ENCODE measurements at regions not wholly inside any gene's neighbourhood (a gene's known extent, or its start where the extent isn't known, plus 50 kb on each side); places are given as distances from the start of the nearest gene placed in this dataset.

GRCh38 chr1:212217633-212218032 is 67.6 kb upstream of the PPP2R5A start:
- H3K27ac ChIP-seq, result peak overlapping the region in 1 of 2 donors; percentile 0
- no peaks in the 10 kb centered on the region for H3K9me3 ChIP-seq
- intact Hi-C loops (cut with DNase I; ENCODE audit: low total_unique reads), result no loop called here
- H3K27me3 ChIP-seq, result no peaks in the 10 kb centered on the region
- TF ChIP-seq, protein P1, sequence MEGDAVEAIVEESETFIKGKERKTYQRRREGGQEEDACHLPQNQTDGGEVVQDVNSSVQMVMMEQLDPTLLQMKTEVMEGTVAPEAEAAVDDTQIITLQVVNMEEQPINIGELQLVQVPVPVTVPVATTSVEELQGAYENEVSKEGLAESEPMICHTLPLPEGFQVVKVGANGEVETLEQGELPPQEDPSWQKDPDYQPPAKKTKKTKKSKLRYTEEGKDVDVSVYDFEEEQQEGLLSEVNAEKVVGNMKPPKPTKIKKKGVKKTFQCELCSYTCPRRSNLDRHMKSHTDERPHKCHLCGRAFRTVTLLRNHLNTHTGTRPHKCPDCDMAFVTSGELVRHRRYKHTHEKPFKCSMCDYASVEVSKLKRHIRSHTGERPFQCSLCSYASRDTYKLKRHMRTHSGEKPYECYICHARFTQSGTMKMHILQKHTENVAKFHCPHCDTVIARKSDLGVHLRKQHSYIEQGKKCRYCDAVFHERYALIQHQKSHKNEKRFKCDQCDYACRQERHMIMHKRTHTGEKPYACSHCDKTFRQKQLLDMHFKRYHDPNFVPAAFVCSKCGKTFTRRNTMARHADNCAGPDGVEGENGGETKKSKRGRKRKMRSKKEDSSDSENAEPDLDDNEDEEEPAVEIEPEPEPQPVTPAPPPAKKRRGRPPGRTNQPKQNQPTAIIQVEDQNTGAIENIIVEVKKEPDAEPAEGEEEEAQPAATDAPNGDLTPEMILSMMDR (IDR thresholded peaks at IDR 0.05), result no peak
- TF ChIP-seq POLR2A (IDR thresholded peaks at IDR 0.05) (no peak), POLR2AphosphoS5 (IDR thresholded peaks at IDR 0.05) (no peak)
- H3K4me3 ChIP-seq, result no peak overlapping the region
- no peaks in the 10 kb centered on the region for H3K36me3 ChIP-seq
- DNase-seq (ENCODE audit: low spot score in 2 of 2), result no peak
- no peaks in the 10 kb centered on the region for H3K4me1 ChIP-seq

GRCh38 chr1:212218065-212218464 is 67.1 kb upstream of the PPP2R5A start:
- H3K4me3 ChIP-seq, result no peak overlapping the region
- TF ChIP-seq, protein P1 (IDR thresholded peaks at IDR 0.05), result no peak
- TF ChIP-seq POLR2AphosphoS5 (IDR thresholded peaks at IDR 0.05) (no peak), POLR2A (IDR thresholded peaks at IDR 0.05) (no peak)
- H3K4me1 ChIP-seq, result no peaks in the 10 kb centered on the region
- intact Hi-C loops (cut with DNase I; ENCODE audit: low total_unique reads), result no loop called here
- no peaks in the 10 kb centered on the region for H3K9me3 ChIP-seq
- H3K27ac ChIP-seq, result peak overlapping the region in 1 of 2 donors; percentile 0
- no peaks in the 10 kb centered on the region for H3K27me3 ChIP-seq
- no peak for DNase-seq (ENCODE audit: low spot score in 2 of 2)
- H3K36me3 ChIP-seq, result no peaks in the 10 kb centered on the region

- TF ChIP-seq POLR2AphosphoS5 (IDR thresholded peaks at IDR 0.05) (no peak), POLR2A (IDR thresholded peaks at IDR 0.05) (no peak)
- TF ChIP-seq, protein P1 (IDR thresholded peaks at IDR 0.05), result no peak
- Histone ChIP-seq H3K27ac (peak overlapping the region in 1 of 2 donors; percentile 0), H3K4me1 (no peaks in the 10 kb centered on the region), H3K36me3 (no peaks in the 10 kb centered on the region), H3K4me3 (no peak overlapping the region), H3K9me3 (no peaks in the 10 kb centered on the region), H3K27me3 (no peaks in the 10 kb centered on the region)
- no peak for DNase-seq (ENCODE audit: low spot score in 2 of 2)
- intact Hi-C loops (cut with DNase I; ENCODE audit: low total_unique reads), result no loop called here
These were observed 66.3 kb upstream of the PPP2R5A start for GRCh38 chr1:212218911-212219310.

DNA sequence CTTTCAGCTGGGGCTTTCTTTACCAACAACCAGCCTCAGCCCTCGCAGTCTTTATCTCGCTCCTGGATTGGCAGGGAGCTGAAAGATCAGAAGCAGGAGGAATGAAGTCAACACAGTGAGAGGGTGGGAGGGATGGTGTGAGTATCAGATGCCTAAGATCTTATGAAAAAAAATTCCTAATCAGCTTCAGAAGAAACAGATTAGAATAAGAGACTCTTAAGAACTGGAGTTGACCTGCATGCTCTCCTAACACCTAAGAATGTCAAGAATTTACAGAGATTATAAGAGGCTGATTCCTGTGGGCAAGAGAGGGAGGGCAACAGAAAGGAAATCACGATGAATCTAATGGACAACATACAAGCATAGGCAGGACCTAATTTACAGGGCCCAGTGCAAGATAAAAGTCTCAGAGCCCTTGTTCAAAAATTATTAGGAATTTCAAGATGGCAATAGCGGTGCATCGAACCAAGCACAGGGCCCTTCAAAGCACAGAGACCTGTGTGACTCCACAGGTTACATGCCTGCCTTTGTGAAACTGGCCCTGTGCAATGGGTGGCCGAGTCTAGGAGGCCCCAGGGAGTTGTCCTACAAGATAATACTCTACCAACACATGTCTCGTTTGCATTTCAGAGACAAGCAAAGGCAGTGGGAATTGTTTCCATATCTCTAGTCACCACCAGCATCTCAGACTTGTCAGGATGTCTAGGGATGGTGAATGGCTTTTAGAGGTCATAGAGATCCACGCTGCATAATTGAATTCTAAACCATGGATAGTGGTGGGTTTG is 65.3 kb upstream of the PPP2R5A start:
- TF ChIP-seq, protein P1 (IDR thresholded peaks at IDR 0.05), result no peak
- TF ChIP-seq POLR2A (IDR thresholded peaks at IDR 0.05), result no peak
- no peak for TF ChIP-seq POLR2AphosphoS5 (IDR thresholded peaks at IDR 0.05)
- intact Hi-C loops (cut with DNase I; ENCODE audit: low total_unique reads), result no loop called here
- no peaks in the 10 kb centered on the region for H3K9me3 ChIP-seq
- H3K4me1 ChIP-seq, result no peaks in the 10 kb centered on the region
- H3K36me3 ChIP-seq, result no peaks in the 10 kb centered on the region
- no peak overlapping the region for H3K4me3 ChIP-seq
- DNase-seq (ENCODE audit: low spot score in 2 of 2), result no peak
- H3K27ac ChIP-seq, result no peak overlapping the region
- no peaks in the 10 kb centered on the region for H3K27me3 ChIP-seq

- Histone ChIP-seq H3K4me1 (no peaks in the 10 kb centered on the region), H3K9me3 (no peaks in the 10 kb centered on the region), H3K36me3 (no peaks in the 10 kb centered on the region), H3K27ac (no peak overlapping the region), H3K27me3 (no peaks in the 10 kb centered on the region), H3K4me3 (no peak overlapping the region)
- no peak for DNase-seq (ENCODE audit: low spot score in 2 of 2)
- TF ChIP-seq POLR2AphosphoS5 (IDR thresholded peaks at IDR 0.05) (no peak), POLR2A (IDR thresholded peaks at IDR 0.05) (no peak)
- TF ChIP-seq, protein P1 (IDR thresholded peaks at IDR 0.05), result no peak
- intact Hi-C loops (cut with DNase I; ENCODE audit: low total_unique reads), result no loop called here
These were observed 63.4 kb upstream of the PPP2R5A start for GRCh38 chr1:212221801-212222200.
